ENCODE measurements at regions not wholly inside any gene's neighbourhood (a gene's known extent, or its start where the extent isn't known, plus 50 kb on each side); places are given as distances from the start of the nearest gene placed in this dataset.

GRCh38 chrX:85569096-85569495 lies 189.6 kb upstream of the POF1B start:
- no peak for TF ChIP-seq POLR2A (IDR thresholded peaks at IDR 0.05)
- TF ChIP-seq CTCF (IDR thresholded peaks at IDR 0.05 in 8 of 11, conservative IDR thresholded peaks at IDR 0.05 in 3 of 11): no peak
- no peak for TF ChIP-seq POLR2AphosphoS5 (IDR thresholded peaks at IDR 0.05)

Data from spleen (tissue), 7 donors.